Erythroblast (primary cell): ENCODE measurements at regions not wholly inside any gene's neighbourhood (a gene's known extent, or its start where the extent isn't known, plus 50 kb on each side); places are given as distances from the start of the nearest gene placed in this dataset.

Experiments used
- GATA1 ChIP-seq: IDR thresholded peaks from 2 replicates; pipeline ENCODE4 v1.6.1; 2011; ENCODE audit warnings: low read depth, mild to moderate bottlenecking, control low read depth, low read length, moderate library complexity
- POLR2A ChIP-seq: IDR thresholded peaks from 2 replicates; pipeline ENCODE4 v1.6.1; 2011; ENCODE audit warnings: mild to moderate bottlenecking, low read length

DNA sequence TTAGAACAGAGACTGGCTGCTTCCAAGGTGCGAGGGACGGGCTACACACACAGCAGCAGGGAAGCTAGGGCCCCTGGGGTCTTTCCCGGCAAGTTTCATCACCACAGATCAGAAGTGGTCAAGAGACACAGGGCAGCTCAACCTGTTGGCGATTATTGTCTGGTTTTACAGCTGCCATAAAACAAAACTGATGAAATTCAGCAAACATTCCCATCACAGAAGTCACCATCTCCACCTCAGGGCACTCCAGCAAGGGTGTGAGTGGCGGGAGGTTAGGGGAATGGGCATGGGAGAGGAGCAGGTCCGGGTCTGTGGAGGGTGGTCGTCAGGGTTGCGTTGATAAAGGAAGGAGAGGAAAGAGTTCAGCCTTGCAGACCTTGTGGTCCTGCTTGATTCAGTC lies 91.0 kb downstream of the PXDC1 start:
- TF ChIP-seq POLR2A, result no peak
- no peak for TF ChIP-seq GATA1
